NB4 (cell line): ENCODE measurements at regions not wholly inside any gene's neighbourhood (a gene's known extent, or its start where the extent isn't known, plus 50 kb on each side); places are given as distances from the start of the nearest gene placed in this dataset.
A peak's percentile ranks its signal among the peaks of the same experiment; 100 is the strongest.

Source experiments
- DNase-seq: peaks from one replicate; pipeline ENCODE4 v3.0.0; 2010; ENCODE audit warnings: low read depth
- H3K4me3 ChIP-seq: one replicate; pipeline ENCODE4 v1.5.1; 2011; ENCODE audit warnings: mild to moderate bottlenecking, low read depth, low read length, moderate library complexity
- MYC ChIP-seq: IDR thresholded peaks from 2 replicates; pipeline ENCODE4 v1.6.1; 2011; ENCODE audit warnings: low read depth, low read length
- POLR2A ChIP-seq: IDR thresholded peaks from 2 replicates; pipeline ENCODE4 v1.6.1; 2011; ENCODE audit warnings: mild to moderate bottlenecking; ENCODE audit not compliant: insufficient read length; ENCODE audit errors: extremely low read depth
- TF ChIP-seq, protein P1 (sequence below): IDR thresholded peaks from one replicate; pipeline ENCODE4 v1.5.1; 2012; ENCODE audit warnings: low read depth, low read length
- TF ChIP-seq, protein P2 (sequence below): IDR thresholded peaks from 2 replicates; pipeline ENCODE4 v1.6.1; 2011; ENCODE audit warnings: low read depth, low read length

DNA sequence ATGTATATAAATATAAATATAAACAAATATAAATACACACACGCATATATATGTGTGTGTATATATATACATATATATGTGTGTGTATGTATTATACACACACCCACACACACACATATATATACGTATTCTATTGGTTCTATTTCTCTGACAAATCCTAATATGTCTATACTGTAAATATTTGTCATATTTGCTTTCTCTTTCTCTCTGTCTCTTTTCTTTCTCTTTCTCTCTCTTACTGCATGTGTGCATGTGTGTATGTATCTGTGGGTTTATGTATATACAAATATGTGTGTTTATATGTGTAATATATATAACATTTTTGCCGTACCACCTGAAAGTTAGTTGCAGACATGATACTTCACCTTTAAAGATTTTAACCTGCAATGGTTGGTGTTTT, 174.2 kb upstream of the PLEKHG7 start:
- TF ChIP-seq MYC (no peak), POLR2A (no peak)
- TF ChIP-seq, protein P1, sequence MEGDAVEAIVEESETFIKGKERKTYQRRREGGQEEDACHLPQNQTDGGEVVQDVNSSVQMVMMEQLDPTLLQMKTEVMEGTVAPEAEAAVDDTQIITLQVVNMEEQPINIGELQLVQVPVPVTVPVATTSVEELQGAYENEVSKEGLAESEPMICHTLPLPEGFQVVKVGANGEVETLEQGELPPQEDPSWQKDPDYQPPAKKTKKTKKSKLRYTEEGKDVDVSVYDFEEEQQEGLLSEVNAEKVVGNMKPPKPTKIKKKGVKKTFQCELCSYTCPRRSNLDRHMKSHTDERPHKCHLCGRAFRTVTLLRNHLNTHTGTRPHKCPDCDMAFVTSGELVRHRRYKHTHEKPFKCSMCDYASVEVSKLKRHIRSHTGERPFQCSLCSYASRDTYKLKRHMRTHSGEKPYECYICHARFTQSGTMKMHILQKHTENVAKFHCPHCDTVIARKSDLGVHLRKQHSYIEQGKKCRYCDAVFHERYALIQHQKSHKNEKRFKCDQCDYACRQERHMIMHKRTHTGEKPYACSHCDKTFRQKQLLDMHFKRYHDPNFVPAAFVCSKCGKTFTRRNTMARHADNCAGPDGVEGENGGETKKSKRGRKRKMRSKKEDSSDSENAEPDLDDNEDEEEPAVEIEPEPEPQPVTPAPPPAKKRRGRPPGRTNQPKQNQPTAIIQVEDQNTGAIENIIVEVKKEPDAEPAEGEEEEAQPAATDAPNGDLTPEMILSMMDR: no peak
- TF ChIP-seq, protein P2, sequence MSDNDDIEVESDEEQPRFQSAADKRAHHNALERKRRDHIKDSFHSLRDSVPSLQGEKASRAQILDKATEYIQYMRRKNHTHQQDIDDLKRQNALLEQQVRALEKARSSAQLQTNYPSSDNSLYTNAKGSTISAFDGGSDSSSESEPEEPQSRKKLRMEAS: no peak
- no peak for DNase-seq

DNA sequence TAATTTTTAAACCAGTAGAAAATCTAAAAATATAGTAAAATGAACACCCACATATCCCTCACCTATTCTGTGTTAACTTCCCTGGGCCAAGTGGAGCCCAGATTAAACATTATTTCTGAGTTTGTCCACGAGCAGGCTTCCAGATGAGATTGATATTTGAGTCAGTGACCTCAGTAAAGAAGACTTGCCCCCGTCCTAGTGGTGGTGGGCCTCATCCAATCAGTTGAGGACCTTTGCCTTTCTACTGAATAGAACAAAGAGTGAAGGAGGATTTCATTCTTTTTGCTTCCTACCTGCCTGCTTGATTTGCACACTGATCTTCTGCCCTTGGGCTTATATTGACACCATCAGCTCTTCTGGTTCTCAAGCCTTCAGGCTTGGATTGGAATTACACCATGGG, 174.7 kb upstream of the PLEKHG7 start:
- DNase-seq: no peak
- no peak overlapping the region for H3K4me3 ChIP-seq
- TF ChIP-seq MYC: no peak

More for the DNA sequence above, 174.2 kb upstream of the PLEKHG7 start:
- H3K4me3 ChIP-seq: no peak overlapping the region

DNA sequence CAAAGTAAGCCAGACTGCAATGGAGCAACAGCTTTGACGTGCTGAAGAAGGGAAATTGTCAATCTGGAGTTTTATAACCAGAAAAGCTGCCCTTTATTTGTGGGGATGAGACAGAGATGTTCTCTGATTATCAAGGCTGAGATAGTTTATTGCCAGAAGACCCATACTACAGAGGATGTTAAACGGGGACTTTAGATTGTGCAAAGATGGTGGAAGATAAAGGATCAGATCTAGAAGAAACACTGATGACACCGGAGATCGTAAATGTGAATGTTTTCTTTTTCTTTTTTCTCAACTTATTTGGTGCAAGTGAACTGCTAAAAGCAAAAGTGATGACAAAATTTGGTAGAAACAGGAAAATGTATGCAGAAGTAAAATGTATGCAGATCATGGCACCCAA, 178.3 kb upstream of the PLEKHG7 start:
- no peak overlapping the region for H3K4me3 ChIP-seq
- TF ChIP-seq, protein P2: no peak
- TF ChIP-seq POLR2A (no peak), MYC (no peak)
- TF ChIP-seq, protein P1: no peak
- no peak for DNase-seq

DNA sequence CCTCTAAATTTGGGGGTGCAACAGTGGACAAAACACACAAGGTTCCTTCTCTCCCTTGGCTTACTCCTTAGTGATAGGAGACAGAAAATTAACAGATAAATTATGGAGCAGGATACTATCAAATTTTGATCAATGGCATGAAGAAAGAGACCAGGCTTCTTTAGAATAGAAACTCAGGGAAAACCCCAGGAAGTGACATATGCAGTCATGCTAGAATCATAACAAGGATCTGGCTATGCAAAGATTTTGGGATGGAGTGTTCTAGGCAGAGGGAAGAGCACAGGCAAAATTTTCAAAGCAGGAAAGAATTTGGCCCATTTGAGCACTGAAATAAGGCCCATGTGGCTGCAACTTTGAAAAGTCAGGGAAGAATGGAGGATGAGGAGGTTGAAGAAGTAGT, 182.3 kb upstream of the PLEKHG7 start:
- H3K4me3 ChIP-seq: no peak overlapping the region
- TF ChIP-seq, protein P1: no peak
- no peak for TF ChIP-seq POLR2A
- TF ChIP-seq MYC: no peak
- TF ChIP-seq, protein P2: no peak
- no peak for DNase-seq

DNA sequence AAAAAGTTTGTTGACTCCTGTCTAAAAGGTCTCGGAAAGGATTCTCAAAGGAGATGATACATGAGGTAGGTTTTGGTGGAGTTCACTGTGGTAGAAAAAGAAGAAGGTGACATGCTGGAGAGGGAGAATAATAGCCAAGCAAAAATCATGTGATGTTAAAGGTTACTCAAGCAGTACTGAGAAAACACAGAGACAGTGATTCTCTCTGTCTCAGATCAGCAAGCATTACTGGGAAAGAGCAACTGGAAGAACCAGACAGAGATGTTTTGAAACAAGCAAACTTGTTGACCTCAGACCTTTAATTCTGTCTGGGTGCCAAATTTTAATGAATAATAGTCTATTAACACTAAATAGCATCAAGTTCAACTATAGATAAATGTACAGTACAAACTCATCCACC, 183.5 kb upstream of the PLEKHG7 start:
- TF ChIP-seq, protein P1: no peak
- TF ChIP-seq MYC (no peak), POLR2A (no peak)
- TF ChIP-seq, protein P2: no peak
- no peak for DNase-seq
- no peak overlapping the region for H3K4me3 ChIP-seq

DNA sequence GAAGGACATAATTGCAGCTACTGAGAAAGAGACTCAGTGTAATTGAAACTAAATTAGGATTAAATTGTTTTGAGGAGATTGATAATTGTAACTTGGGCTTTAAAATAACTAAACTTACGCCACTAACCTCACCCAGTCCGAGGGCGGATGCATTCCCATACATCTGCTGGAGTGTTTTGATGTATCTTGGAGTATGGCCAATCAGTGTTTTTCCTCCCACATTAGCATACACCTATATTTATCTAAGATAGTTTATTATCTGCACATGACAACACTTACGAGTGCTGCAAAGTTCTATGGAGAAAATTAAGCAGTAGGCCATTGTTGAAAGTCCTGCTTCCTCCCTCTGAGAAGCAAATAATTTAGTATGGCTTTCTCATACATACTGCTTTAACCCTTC, 184.7 kb upstream of the PLEKHG7 start:
- TF ChIP-seq, protein P2: no peak
- TF ChIP-seq MYC (no peak), POLR2A (no peak)
- TF ChIP-seq, protein P1: no peak
- DNase-seq: no peak
- H3K4me3 ChIP-seq: no peak overlapping the region

DNA sequence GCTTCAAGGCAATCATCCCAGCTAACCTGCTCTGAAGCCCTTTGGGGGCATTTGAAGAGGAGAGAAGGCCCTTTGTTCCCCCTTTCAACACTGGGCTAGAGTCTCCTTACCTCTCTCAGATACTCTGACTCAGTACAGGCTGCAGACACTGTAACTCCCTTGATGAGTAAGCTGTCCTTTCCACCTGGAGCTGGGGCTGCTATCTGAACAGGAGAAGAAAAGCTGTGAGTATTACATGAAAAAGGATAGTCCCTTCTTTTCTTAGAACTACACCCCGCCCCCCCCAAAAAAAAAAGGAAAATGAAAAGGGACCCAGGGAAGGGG, 186.6 kb upstream of the PLEKHG7 start:
- TF ChIP-seq MYC: no peak
- TF ChIP-seq, protein P2: no peak
- no peak for TF ChIP-seq POLR2A
- TF ChIP-seq, protein P1: no peak
- H3K4me3 ChIP-seq: no peak overlapping the region
- DNase-seq: peak; percentile 16
